Activated T-cell treated with anti-CD3 and anti-CD28 coated beads, Interleukin-2, amount 50 U/mL, for 72 hours (primary cell): ENCODE measurements at regions not wholly inside any gene's neighbourhood (a gene's known extent, or its start where the extent isn't known, plus 50 kb on each side); places are given as distances from the start of the nearest gene placed in this dataset.
A peak's percentile ranks its signal among the peaks of the same experiment; 100 is the strongest.

ENCODE experiments used
- ATAC-seq, 2 donors: fragments of 150-1000 bp; cut with Tn5 transposase; replicated peaks in 1 of 2; 2 replicates each; pipeline ENCODE4 v1.10.0; 2021; ENCODE audit warnings: moderate library complexity in 2 of 2, mild to moderate bottlenecking in 1 of 2
- DNase-seq, 2 donors: peaks; one replicate each; pipeline ENCODE4 v3.0.0; 2021 to 2022; ENCODE audit warnings: mixed read lengths in 1 of 2
- H3K27ac Mint-ChIP-seq: one replicate; pipeline ENCODE4 v1.8.0; 2022; ENCODE audit warnings: mild to moderate bottlenecking, moderate library complexity, mixed read lengths
- H3K27me3 Mint-ChIP-seq: one replicate; pipeline ENCODE4 v1.8.0; 2022; ENCODE audit warnings: low read depth, mixed read lengths
- H3K36me3 Mint-ChIP-seq, 2 donors: one replicate each; pipeline ENCODE4 v1.8.0; 2022; ENCODE audit warnings: mixed read lengths in 2 of 2, mild to moderate bottlenecking in 1 of 2; ENCODE audit not compliant: insufficient read depth in 2 of 2
- H3K4me1 Mint-ChIP-seq: one replicate; pipeline ENCODE4 v1.8.0; 2022; ENCODE audit warnings: low read depth, mixed read lengths
- H3K4me3 Mint-ChIP-seq, 2 donors: one replicate each; pipeline ENCODE4 v1.8.0; 2022; ENCODE audit warnings: mild to moderate bottlenecking in 2 of 2, mixed read lengths in 2 of 2, moderate library complexity in 2 of 2
- H3K9me3 Mint-ChIP-seq, 2 donors: one replicate each; pipeline ENCODE4 v1.8.0; 2022; ENCODE audit warnings: mixed read lengths in 2 of 2

- no peak for ATAC-seq
- no peak overlapping the region for H3K4me3 Mint-ChIP-seq
- H3K36me3 Mint-ChIP-seq = peaks cover 0 to 2% of the 10 kb centered on the region in 2 donors
- H3K27me3 Mint-ChIP-seq = peaks cover 50% of the 10 kb centered on the region
- peaks cover 1 to 2% of the 10 kb centered on the region in 2 donors for H3K9me3 Mint-ChIP-seq
- no peaks in the 10 kb centered on the region for H3K4me1 Mint-ChIP-seq
- no peak for DNase-seq
- no peak overlapping the region for H3K27ac Mint-ChIP-seq
Measured at GRCh38 chrX:73768886-73769285, 83.6 kb downstream of the XIST start.

- Mint-ChIP-seq H3K36me3 (peaks cover 0 to 1% of the 10 kb centered on the region in 2 donors), H3K27me3 (peaks cover 54% of the 10 kb centered on the region), H3K27ac (no peak overlapping the region), H3K4me3 (no peak overlapping the region), H3K9me3 (no peaks in the 10 kb centered on the region), H3K4me1 (no peaks in the 10 kb centered on the region)
- DNase-seq (no peak), ATAC-seq (no peak)
Measured at GRCh38 chrX:73768160-73768559, 84.4 kb downstream of the XIST start.

GRCh38 chrX:73767017-73767416, 85.5 kb downstream of the XIST start:
- Mint-ChIP-seq H3K4me3 (no peak overlapping the region), H3K27me3 (peaks cover 54% of the 10 kb centered on the region), H3K36me3 (peaks cover 0 to 2% of the 10 kb centered on the region in 2 donors), H3K4me1 (no peaks in the 10 kb centered on the region), H3K27ac (no peak overlapping the region), H3K9me3 (no peaks in the 10 kb centered on the region)
- DNase-seq (no peak), ATAC-seq (no peak)

GRCh38 chrX:73766431-73766795, 86.1 kb downstream of the XIST start:
- Mint-ChIP-seq H3K4me1 (no peaks in the 10 kb centered on the region), H3K9me3 (no peaks in the 10 kb centered on the region), H3K27ac (no peak overlapping the region), H3K4me3 (no peak overlapping the region), H3K36me3 (peaks cover 0 to 2% of the 10 kb centered on the region in 2 donors), H3K27me3 (peaks cover 54% of the 10 kb centered on the region)
- DNase-seq = no peak
- no peak for ATAC-seq

GRCh38 chrX:73765776-73766430, 86.6 kb downstream of the XIST start:
- no peak overlapping the region for H3K4me3 Mint-ChIP-seq
- H3K27ac Mint-ChIP-seq = no peak overlapping the region
- H3K36me3 Mint-ChIP-seq = peaks cover 0 to 2% of the 10 kb centered on the region in 2 donors
- DNase-seq = no peak
- no peaks in the 10 kb centered on the region for H3K9me3 Mint-ChIP-seq
- H3K4me1 Mint-ChIP-seq = no peaks in the 10 kb centered on the region
- peaks cover 55% of the 10 kb centered on the region for H3K27me3 Mint-ChIP-seq
- ATAC-seq = no peak

- H3K9me3 Mint-ChIP-seq = peaks cover 0 to 2% of the 10 kb centered on the region in 2 donors
- H3K36me3 Mint-ChIP-seq = peaks cover 0 to 2% of the 10 kb centered on the region in 2 donors
- DNase-seq (peak; percentile 0 to 8), ATAC-seq (peak; percentile 74 to 83)
- H3K4me3 Mint-ChIP-seq = no peak overlapping the region
- no peaks in the 10 kb centered on the region for H3K4me1 Mint-ChIP-seq
- H3K27me3 Mint-ChIP-seq = peaks cover 58% of the 10 kb centered on the region
- no peak overlapping the region for H3K27ac Mint-ChIP-seq
Measured at GRCh38 chrX:73758250-73758649, 94.3 kb downstream of the XIST start.
